ENCODE measurements at regions not wholly inside any gene's neighbourhood (a gene's known extent, or its start where the extent isn't known, plus 50 kb on each side); places are given as distances from the start of the nearest gene placed in this dataset.

DNA sequence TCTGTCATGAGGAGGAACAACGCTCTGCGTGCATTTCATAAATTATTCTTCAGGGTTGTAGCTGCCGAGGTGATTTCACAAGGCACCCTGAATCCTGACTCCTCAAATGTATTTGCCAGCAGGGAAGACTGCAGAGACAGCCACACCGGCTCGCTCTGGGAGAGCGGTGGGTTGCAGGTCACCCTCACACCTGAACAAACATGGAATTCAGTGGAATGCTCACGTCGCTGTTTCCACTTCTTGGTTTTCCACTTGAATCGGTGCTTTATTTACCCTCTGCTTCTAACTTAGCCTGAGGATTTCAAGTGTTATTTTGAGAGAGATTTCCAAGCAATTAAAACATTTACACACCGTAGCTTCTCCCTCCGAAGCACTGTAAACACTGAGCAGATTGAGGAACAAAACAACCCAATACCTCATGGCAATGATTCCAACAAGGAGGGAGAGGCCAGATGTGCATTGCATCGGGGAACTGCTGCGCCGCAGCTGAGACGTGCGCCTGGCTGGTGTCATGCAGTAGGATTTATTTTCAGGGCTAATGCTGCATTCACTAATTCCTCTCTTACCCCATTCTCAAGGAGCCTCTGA lies 59.5 kb upstream of the GGTLC1 start:
- in situ Hi-C loops (cut with HindIII; ENCODE audit: low sequenced_read_pairs) = no loop called here
- no peak overlapping the region for H3K4me3 ChIP-seq (ENCODE audit: low read depth, low read length)
- no peak for TF ChIP-seq CTCF (IDR thresholded peaks at IDR 0.05; ENCODE audit: low read depth, low read length)
- no peak for DNase-seq (ENCODE audit: low read depth, low spot score)

DNA sequence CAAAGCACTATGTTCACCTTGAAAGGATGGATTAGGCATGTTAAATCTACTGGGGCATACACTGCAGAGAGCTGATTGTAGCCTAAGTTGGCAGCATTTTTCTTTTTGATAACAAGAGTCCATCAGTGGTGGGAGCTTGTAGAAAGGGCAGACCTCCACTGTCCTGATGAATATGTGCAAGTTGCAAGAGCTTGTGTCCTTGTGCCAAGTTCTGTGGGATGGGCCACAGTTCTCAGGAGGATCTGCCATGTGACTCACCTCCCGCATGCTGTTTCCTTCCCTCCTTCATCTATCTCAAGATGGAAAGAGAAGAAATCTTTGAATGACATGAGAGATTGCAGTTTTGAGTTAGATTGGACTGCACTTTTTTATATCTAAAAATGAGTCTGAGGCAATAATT lies 58.3 kb upstream of the GGTLC1 start:
- DNase-seq (ENCODE audit: low read depth, low spot score) = no peak
- no peak overlapping the region for H3K4me3 ChIP-seq (ENCODE audit: low read depth, low read length)
- TF ChIP-seq CTCF (IDR thresholded peaks at IDR 0.05; ENCODE audit: low read depth, low read length) = no peak
- in situ Hi-C loops (cut with HindIII; ENCODE audit: low sequenced_read_pairs) = no loop called here

- no peak for TF ChIP-seq CTCF (IDR thresholded peaks at IDR 0.05; ENCODE audit: low read depth, low read length)
- H3K4me3 ChIP-seq (ENCODE audit: low read depth, low read length) = no peak overlapping the region
- no peak for DNase-seq (ENCODE audit: low read depth, low spot score)
- in situ Hi-C loops (cut with HindIII; ENCODE audit: low sequenced_read_pairs) = no loop called here
Measured at GRCh38 chr20:24045621-24046318, 57.2 kb upstream of the GGTLC1 start.

DNA sequence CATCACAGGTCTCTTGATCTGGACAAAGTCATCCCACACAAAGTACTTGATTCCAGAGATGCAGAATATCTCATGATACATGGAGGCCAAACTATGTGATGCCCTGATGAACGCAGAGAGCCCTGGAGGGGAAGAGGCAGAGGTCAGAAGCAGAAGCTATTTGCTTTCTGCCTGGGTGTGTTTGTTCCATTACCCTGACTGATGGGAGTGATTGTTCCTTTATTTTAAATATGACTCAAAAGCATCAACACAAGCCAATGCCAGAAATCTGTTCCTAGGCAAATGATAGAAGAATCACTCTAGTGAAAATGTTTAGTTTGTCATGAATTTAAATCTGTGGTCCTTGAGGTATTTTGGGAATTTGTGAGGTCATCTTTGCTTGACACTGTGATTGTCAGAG lies 54.7 kb upstream of the GGTLC1 start:
- TF ChIP-seq CTCF (IDR thresholded peaks at IDR 0.05; ENCODE audit: low read depth, low read length) = no peak
- in situ Hi-C loops (cut with HindIII; ENCODE audit: low sequenced_read_pairs) = no loop called here
- DNase-seq (ENCODE audit: low read depth, low spot score) = no peak
- H3K4me3 ChIP-seq (ENCODE audit: low read depth, low read length) = no peak overlapping the region

DNA sequence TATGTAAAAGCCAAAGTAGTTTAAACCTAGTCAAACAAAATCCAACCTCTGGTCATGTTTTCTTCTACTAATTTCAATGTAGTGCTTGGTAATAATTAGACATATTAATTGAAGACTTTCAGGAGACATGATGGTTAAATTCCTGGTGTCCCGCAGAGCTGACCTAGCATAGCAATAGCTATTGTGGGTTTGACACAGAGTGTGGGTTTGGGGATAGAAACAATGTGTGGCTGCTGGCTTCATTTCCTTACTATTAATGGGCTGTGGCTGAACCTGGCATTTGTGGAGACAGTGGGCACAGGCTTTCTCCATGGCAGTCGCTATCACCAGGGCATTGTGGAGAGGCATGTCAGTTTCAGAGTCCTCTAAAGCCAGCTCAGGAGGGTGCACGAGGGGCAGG lies 54.1 kb upstream of the GGTLC1 start:
- no peak overlapping the region for H3K4me3 ChIP-seq (ENCODE audit: low read depth, low read length)
- in situ Hi-C loops (cut with HindIII; ENCODE audit: low sequenced_read_pairs) = no loop called here
- DNase-seq (ENCODE audit: low read depth, low spot score) = no peak
- TF ChIP-seq CTCF (IDR thresholded peaks at IDR 0.05; ENCODE audit: low read depth, low read length) = no peak

- DNase-seq (ENCODE audit: low read depth, low spot score) = no peak
- TF ChIP-seq CTCF (IDR thresholded peaks at IDR 0.05; ENCODE audit: low read depth, low read length) = no peak
- H3K4me3 ChIP-seq (ENCODE audit: low read depth, low read length) = no peak overlapping the region
- in situ Hi-C loops (cut with HindIII; ENCODE audit: low sequenced_read_pairs) = no loop called here
Measured at GRCh38 chr20:24040896-24041459, 52.4 kb upstream of the GGTLC1 start.
